NCI-H146 (cell line): ENCODE measurements at regions not wholly inside any gene's neighbourhood (a gene's known extent, or its start where the extent isn't known, plus 50 kb on each side); places are given as distances from the start of the nearest gene placed in this dataset.
"Not testable (repeated sequence)": the region's sequence is repeated elsewhere in the genome, so short reads cannot be mapped to it uniquely, and the experiment has no call there.

Experiments
- DNase-seq: peaks from one replicate; lab custom pipeline; 2025; lab: John Stamatoyannopoulos, UW

DNA sequence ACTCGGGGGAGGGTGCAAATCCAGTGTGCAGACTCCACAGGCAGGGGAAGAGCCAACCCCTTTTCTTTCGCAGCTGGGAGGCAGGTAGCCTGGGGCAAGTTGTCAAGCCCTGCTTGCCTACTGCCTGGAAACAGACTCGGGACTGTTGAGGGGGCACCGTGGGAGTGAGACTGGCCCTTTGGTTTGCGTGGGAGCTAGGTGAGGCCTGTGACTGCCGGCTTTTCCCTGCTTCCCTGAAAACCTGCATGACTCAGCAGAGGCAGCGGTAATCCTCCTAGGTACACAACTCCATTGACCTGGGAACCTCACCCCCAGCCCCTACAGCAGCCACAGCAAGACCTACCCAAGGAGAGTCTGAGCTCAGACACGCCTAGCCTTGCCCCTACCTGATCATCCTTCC, 509.5 kb downstream of the DTWD2 start:
- no peak for DNase-seq

DNA sequence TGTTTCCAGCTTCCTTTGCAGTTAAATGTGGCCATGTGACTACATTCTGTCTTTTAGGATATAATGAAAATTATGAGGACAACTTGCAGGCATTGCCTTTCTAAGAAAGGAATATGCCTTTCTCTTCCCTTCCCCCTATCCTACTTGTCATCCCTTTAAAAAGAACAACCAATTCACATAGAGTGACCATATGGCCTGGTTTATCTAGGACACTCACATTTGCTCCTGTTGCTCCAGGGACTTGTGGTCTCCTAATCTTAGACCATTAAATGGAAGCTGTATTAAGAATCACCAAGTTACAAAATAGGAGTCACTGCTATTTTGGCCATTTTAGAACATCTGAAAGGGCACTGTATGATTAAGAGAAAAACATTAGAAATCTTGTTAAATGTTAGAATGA, 520.3 kb downstream of the DTWD2 start:
- DNase-seq = no peak

DNA sequence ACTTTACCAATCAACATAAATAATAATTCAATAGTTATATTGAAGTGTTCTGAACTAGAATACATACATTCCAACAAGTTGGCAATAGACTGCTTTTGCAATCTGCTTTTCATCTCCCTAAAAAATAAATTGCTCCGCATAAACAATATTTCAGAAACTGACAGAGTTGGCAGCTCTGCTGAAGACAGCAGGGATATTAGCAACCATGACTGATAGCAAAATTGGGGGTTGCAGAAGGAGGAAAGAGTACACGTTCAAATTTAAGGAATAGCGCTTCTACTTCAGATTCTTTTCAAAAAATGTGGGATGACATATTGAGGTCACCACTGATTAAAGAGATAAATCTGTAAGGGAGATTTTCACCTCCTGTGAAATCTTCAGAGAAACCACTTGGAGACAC, 521.2 kb downstream of the DTWD2 start:
- DNase-seq = no peak

DNA sequence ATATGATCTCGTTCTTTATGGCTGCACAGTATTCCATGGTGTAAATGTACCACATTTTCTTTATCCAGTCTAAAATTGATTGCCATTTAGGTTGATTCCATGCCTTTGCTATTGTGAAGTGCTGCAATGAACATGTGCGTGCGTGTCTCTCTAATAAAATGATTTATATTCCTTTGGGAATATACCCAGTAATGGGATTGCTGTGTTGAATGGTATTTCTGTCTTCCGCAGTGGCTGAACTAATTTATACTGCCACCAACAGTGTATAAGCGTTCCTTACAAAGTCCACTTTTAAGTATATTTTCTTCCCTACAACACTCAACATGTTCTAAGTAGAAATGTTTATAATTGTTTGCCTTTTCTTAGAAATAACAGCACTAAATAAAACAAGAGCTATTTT, 521.9 kb downstream of the DTWD2 start:
- no peak for DNase-seq

DNA sequence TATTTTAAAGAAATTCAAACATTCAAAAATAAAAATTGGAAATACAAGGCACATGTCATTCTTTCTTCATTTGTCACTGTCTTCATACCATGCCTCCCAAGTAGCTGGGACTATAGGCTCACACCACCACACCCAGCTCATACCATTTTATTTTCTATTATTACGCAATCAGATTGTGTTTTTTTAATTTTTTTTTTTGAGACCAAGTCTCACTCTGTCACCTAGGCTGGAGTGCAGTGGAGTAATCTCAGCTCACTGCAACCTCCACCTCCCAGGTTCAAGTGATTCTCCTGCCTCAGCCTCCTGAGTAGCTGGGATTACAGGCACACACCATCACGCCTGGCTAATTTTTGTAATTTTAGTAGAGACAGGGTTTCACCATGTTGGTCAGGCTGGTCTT, 526.1 kb downstream of the DTWD2 start:
- DNase-seq = not testable (repeated sequence)

DNA sequence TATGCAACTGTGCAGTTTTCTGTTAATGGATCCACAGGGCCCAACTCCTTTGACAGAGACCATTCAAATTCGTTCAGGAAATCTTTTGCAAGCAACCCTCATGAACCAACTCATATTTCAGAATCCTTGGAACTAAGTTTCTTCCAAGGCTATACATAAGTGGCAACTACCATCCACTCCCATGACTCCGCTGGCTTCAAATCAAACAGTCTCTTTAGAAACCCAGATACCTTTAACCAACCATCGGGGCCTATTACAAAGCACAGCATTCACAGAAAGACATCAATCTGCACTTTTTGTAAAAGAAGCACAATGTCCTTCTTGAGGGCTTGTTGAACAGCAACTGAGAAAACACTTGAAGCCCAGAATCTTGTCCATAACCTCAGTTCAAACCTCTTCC, 526.9 kb downstream of the DTWD2 start:
- DNase-seq = no peak

DNA sequence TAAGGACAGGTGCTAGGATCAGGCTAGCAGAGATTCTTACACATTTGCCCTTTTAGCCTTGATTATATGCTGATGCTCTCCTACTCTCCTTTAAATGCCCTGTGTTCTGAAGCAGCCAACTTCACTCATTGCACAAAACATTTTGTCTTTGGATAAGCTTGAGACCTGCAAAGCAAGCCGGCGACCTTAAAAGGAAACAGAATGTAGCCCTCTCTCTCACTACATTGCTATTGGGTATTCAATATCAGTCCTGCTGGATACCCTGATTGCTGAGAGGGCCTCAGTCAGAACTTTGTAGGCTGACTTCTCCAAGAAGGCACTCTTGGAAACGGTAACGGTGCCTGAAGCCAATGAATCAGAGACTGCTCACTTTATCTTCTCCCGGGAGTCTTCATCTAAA, 528.9 kb downstream of the DTWD2 start:
- DNase-seq = no peak

DNA sequence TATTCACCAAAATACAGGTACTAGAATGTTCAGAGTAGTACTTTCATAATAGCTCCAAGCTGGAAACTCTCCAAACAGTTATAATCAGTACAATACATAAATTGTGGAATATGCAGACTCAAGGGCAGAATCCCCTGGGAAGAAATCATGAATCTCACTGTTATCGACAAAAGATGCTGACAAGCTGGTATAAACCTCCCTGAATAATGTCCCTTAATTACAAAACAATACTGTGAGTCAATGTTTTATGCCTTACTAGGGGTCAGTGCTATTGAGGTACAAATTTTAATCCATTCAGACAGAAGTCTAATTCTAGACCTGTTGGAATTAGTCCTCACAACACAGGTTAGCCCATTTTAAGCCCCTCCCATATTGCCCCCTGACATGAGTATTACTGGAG, 532.3 kb downstream of the DTWD2 start:
- no peak for DNase-seq

DNA sequence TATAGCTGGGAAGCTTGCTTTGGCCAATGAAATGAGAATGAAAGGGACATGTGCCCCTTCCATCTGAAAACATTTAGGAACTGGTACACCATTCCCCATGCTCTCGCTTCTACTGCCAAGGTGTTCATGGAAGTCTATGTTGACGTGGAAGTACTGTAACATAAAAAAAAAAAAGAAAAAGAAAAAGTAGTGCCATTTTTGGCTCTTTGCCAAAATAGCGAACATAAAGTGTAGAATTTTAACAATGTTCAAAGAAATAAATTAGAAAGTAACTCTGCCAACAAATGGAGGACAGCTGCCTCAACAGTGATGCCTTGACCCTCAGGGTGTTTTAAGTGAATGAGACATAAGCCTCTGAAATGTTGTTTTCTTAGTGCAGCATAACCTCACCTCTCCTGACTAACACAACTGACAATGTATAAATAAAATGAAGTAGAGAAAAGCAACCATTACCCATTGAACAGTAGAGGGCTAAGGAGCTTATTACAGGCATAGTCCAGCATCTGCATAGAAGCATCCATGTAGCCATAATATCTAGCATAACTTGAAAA, 536.6 kb downstream of the DTWD2 start:
- no peak for DNase-seq

DNA sequence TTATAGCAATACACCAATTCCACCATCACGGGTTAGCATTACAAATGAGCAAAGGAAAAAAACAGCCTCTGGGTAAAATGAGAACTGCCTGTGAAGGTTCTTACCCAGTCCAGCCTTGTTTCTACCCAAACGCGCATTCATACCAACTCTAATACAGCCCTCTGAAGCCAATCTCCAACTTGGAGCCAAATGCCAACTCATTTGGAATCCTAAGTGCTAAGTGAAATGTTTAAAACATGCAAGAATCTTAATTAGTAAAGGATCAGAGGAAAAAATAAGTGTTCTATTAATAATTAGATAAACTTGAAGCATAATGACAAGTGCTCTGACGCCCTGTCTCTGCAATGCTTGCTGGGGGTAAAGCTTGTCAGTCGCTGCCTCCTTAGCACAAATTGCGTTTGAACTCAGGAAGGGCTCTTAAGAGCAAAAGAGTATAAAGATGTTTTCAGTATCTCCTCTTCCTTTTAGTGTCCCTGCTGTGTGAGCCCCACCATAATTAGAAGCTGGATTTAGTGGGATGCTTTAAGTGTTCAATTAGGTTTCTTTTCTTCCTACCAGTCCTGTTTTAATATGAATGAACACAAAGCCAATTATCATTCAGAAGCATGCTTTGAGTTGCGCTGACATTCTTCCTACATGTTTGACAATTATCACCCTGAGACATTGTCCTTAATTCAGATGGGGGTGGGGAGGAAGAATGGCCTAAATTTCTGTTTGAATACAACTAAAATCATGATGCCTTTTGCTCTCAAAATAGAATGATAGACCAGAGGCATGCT, 537.6 kb downstream of the DTWD2 start:
- DNase-seq = no peak

DNA sequence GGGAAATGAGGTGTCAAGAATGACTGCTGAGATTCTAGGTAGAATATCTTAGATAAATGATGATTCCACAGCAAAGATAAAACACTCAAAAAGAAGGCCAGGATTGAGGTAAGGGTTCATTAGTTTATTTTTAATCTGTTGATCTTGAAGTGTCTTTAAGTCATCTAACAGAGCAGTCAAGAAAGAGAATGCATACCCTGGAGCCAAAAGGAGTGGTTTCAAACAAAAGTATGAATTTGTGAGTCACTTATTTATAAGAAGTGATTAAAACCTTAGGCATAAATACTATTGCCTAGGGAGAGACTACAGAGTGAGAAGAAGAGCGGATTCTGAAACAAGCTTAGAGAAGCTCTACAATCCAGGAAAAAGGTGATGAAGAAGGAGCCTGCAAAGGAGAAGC, 541.0 kb downstream of the DTWD2 start:
- no peak for DNase-seq

DNA sequence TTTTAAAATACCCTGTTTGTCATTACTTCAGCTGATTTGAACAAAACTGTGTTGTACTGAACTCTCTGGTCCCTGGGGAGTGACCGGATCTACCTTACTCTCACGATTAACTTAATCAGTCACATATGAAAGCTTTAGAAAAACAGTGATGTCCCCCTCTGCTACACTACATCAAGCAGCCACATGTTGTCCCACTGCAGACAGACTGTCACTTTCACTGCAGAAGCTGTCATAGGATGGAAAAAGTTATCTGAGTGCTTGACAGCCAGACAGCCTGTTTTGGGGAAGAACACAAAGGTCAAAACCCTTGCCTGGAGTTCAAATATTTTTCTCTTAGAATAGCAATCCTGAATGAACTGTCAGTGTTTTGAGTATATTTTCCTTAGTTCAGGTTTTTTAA, 546.4 kb downstream of the DTWD2 start:
- no peak for DNase-seq

DNA sequence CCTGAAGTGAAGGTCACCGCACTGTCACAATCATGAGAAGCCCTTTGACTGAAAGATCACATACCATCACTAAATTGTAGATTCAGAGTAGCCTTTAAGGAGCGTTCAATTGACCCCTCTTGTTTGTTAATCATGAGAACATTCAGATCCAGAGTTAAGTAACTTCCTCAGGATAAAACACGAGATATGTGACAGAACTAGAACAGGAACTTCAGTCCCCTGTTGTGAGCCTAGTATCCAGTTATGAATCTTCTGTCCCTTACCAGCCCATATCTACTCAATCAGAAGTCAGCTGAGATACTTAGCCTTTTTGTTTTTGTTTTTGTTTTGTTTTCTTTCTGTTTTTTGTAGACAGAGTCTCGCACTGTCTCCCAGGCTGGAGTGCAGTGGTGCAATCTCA, 547.3 kb downstream of the DTWD2 start:
- no peak for DNase-seq

DNA sequence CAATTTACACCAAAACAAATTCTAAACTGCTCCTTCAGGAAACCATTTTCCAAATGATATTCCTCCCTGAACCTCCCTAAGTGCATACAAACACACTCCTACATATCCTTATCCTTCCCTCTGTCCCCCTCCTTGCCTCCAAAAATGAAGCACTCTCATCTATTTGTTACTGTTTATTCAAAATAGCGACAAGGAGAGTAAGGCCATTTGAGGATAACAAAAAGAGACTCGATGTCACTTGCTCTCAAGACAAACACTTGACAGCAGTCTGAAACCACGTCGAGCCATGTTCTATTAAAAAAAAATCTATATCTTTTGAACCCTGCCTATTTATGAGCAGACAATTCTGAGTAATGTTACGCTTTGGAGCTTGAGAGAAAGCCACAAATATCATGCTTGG, 547.9 kb downstream of the DTWD2 start:
- no peak for DNase-seq

DNA sequence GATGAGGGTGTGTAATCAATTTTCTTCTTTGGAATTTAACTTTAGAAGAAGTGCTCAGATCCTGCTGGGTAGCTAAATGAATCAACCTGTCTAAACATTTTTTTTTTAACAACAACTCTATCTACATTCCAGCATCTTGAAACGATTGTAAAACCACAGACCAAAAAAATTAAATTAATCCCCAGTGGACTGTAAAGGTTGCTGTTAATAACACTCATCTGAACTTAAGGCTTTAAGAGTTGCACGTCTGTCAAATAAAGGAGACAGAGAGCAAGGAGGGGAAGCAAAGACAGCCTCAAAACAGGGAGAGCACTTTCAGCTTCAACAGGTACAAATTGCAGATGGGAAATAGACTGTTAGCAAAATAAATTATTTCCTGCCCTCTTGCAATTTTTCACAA, 548.5 kb downstream of the DTWD2 start:
- DNase-seq = no peak

DNA sequence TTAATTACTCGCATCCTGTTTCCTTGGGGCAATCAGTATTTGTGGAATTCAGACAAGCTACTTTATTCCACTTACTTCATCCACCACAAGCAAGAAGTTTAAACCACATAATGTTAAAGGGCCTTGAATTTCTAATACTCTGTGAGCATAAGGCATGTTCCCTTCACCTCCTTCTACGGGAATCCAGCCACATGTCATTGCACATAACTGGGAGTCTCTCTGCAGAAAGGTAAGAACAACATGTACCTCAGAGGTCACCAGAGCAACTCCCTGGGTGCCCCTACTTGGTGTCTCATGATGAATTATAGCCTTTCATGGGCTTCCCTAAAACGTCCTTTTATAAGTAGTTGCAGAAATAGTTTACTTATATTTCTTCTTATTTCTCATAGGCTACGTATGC, 553.2 kb downstream of the DTWD2 start:
- DNase-seq = no peak

DNA sequence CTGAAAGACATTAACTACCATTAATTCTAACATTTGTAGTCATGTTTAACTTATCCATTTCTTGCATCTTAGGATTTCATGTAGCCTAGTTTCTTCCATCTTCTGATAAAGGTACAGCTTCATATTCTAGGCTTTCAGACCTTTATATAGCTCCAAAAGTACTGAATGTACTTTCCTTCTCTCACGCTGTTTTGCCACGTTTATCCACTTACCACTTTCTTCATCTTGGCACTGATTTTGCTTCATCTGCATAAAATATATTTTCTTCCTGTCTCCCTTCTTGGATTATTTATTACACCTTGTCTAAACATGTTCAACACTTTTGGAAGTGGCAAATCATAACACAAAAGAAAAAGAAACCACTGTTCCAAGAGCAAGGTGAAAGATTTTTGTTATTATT, 553.8 kb downstream of the DTWD2 start:
- no peak for DNase-seq

DNA sequence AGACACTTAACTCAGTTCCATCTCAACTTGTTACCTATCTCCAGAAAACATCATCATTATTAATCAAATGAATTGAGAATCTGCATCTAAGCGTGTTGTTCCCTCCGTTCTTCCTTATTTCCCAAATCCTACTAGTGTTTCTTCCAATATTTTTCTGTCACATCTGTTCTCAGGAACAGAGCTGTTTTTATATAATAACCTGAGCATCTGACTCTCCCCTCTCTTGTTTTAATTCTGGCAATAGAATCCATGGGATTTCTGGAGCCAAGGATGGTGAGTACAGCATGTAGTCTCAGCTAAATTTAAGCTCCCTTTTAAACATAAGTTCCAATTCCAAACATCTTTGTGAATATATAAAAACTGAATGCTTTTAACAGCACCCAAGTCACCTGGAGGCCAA, 558.3 kb downstream of the DTWD2 start:
- no peak for DNase-seq

DNA sequence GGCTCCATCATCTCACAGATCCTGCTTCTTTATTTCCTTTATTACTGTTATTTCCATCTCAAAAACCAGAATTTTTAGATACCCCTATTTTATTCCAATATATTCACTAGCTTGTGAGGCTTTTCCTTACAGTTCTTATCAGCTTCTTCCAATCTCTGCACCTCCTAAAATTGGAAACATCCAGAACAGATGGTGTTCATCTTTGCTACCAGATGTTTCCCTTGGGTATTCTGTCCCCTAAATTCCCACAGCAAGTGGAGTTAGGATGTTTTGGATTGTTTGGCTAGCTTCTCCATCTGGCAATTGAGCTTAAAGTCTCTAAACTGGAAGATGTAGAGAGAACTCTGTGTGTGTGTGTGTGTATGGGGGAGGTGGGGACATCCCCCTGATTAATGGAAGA, 580.4 kb downstream of the DTWD2 start:
- DNase-seq = no peak

DNA sequence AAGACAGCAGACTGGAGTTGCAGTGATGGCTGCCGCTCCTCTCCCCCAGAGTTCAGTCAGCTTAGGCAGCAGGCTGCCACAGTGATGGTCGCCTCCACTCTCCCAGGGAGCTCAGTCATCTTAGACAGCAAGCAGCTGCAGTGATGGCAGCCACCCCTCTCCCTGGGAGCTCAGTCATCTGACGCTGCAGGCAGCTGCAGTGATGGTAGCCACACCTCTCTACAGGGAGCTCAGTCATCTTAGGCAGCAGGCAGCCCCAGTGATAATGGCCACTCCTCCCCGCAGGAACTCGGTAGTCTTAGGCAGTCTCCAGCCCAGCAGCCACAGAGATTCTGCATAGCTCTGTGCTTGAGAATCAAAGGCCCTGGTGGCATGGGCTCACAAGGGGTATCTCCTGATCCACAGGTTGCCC, 582.7 kb downstream of the DTWD2 start:
- peak; percentile 91 for DNase-seq

DNA sequence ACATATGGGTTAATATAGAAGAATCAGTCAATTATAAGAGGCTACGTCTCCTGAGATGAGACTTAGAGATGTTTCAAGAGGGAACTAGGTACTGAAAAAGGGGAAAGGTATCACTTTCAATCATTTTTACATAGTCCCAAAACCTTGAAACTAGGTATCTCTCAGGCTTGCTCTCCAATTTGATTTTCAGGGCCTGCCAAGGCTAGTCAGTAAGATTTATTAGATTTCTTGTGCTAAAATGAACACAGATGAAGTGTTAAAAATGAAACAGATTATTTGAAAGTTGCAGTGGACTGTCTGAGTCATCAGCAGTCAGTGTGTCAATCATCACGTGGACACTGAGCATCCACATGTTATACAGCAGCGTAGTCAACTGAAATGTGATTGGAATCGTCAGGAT, 591.1 kb downstream of the DTWD2 start:
- no peak for DNase-seq

DNA sequence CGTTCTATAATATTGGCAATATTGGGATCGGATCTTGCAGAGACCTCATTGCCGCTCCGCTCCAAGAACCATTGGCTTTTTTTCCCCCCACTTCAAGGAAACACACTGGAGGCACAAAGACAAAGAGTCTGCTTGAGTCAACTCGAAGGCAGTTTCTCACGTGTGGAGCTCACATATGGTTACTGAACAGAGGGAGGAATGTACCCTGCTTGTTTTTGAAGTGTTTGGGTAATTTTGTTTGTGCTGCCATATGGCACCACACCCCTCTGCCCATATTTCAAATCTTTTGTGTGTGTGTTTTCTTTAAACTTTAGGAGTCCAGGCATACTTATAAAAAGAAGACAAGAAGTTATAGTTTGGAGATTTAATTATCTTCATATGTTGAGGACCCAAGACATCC, 595.9 kb downstream of the DTWD2 start:
- DNase-seq = no peak

DNA sequence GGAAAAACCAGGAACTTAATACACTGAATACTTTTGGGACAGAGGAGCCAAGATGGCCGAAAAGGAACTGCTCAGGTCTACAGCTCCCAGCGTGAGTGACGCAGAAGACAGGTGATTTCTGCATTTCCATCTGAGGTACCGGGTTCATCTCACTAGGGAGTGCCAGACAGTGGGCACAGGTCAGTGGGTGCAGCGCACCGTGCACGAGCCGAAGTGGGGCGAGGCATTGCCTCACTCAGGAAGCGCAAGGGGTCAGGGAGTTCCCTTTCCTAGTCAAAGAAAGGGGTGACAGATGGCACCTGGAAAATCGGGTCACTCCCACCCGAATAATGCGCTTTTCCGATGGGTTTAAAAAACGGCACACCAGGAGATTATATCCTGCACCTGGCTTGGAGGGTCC, 605.4 kb downstream of the DTWD2 start:
- not testable (repeated sequence) for DNase-seq

DNA sequence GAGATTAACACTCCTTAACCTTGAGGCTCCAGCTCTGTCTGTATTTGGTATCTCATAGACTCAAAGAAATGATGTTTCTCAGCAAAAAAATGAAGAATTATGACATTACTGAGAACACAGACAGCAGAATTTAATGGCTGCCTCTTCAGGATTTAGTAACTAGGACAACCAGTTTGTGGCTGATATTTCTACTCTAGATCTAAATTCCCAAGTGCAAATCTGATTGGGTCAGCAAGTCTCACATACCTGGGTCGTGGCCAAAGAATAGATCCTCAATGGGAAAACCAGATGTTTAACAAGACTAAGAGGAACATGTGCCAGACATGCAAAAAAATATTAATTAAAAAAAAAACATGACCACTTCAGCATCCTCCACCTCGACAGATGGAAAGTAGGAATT, 608.9 kb downstream of the DTWD2 start:
- no peak for DNase-seq
